GM21381 (cell line): ENCODE measurements at regions not wholly inside any gene's neighbourhood (a gene's known extent, or its start where the extent isn't known, plus 50 kb on each side); places are given as distances from the start of the nearest gene placed in this dataset.
A peak's percentile ranks its signal among the peaks of the same experiment; 100 is the strongest.

Source experiments
- ATAC-seq: cut with Tn5 transposase; IDR thresholded peaks from one replicate; pipeline ENCODE4 v1.9.1; 2021; ENCODE audit warnings: mild to moderate bottlenecking, moderate library complexity; ENCODE audit not compliant: unreplicated experiment

DNA sequence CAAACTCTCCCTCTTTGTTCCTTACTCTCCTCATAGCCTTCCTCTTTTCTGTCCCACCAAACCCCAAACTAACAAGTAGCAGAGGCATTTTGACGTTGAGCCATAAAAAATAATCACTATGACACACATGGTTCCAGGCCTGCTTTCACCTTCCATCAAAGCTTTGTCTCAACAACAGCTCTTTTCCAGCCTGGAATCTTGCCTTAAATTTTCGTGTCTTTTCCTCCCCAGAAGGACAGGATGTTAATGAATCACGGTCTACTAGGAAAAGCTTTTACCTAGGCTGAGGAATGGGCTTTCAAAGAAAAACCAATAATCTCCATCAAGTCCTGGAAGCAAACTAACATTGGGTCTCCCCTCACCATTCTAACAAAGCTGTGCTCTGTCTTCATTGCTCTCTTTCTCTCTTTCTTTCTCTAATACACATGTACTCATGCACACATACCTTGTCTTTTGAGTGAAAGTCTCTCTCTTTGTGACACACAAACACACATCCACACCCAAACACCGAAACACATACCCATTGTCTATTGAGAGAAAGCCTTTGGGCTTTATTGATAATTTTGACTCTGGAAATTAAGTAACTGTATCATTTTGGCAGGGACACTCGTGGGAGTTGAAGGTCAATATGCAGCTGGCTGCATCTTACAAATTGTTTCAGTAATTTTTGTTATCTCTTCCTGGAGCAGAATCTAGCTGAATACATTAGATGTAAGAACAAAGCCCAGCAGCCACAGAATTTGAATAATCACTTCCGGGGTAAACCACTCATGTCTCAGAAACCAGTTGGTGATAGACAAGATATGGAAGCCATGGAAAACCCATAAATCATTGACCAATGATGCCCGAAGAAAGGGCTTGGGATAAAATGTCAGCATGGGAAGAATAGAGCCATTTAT, 107.4 kb upstream of the SLC4A7 start:
- peak; percentile 63 for ATAC-seq

DNA sequence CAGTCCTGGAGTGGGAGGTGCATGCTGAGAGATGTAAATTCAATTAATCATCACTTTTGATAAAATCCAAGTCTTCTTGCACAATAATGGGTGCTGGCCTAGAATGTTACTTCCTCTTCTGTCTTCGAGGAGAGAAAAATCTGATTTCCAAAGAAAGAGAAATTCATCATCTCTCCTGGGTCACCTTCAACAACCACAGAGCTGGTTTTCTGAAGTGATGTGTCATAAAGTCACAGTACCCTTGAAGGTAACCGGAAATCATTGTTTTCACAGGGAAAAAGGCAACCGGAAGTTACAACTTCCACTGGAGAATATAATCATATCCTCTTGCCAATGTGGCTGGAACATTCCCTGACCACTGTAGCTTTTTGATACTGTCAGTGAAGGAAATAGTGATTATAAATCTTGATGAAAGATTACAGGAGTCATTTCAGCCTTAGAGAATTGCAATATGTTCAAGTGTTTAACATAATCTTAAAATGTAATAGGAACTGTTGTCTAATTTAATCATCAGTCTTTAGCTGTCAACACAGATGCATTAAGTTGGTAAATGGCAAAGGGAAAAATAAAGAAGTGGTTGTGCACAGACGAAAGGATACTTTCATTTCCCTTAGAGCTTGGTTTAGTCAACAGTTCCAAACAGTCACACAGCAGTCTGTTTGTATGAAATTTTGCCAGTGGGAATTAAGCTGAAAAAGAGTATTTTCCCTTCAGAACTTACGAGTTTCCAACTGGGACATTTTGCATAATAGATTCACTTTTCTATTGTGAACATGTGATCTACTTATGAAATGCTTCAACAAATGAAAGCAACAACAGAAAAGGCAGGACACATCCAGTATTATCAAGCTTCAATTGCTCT, 106.5 kb upstream of the SLC4A7 start:
- no peak for ATAC-seq

DNA sequence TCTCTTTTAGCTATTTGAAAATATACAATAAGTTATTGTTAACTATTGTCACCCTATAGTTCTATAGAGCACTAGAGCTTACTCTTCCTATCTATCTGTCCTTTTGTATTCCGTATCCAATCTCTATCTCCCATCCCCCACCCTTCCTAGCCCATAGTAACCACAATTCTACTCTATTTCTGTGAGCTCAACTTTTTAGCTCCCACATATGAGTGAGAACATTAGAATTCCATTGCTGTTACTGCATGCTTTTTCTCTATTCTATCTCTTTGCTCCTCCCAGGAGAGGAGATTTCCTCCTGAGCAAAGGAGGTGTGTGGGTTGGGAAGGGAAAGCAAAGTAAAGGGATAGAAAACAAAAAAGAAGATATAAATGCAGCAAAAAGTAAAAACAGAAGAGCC, 105.6 kb upstream of the SLC4A7 start:
- ATAC-seq, result no peak

DNA sequence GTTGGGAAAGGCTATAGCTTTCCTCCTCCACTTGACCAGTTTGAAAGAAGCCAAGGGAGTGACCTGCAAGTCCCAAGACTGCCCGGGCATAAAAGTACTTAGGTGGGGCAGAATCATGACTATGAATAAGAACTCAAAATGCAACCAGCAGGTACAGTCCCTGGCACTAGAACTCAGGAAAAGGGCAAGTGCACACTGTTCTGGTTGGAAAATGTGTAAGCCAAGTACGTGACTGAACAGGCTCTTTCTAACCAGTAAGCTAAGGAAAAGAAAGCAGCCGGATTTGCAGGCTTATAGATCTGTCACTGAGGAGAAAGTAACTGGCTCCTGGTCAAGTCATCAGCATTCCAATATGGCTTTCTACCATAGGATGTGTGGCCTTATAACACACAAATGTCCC, 101.2 kb upstream of the SLC4A7 start:
- ATAC-seq, result no peak

DNA sequence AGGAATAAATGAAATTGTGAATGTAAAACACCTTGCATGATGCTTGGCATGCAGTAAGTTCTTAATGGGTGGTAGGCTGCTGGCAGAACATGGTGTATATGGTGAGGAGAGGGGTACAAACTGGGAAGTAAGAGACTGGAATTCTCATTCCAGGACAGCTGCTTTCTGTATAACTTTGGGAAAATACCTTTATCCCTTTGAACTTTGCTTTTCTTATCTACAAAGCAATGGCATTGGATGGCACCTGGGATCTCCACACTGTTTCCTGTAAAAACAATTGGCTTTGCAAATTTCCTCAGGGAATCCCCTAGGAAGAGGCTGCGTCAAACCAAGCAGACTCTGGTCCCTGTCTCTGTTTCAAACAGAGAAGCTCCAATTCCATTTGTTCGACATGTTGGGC, 100.7 kb upstream of the SLC4A7 start:
- no peak for ATAC-seq

DNA sequence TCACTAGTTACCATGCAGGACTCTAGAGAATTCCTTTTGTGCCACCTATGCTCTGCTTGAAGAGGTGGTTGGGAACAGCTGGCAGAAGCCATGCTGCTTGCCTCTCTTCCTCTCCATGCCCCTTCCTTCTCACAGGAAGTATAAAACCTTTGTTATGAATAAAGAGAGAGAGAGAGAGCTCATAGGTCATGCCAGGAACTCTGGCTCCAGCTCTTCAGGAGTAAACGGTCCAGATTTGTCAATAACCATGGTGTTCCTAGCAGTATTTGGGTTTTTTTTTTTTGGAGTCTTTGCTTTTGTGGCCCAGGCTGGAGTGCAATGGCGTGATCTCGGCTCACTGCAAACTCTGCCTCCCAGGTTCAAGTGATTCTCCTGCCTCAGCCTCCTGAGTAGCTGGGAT, 97.7 kb upstream of the SLC4A7 start:
- no peak for ATAC-seq

DNA sequence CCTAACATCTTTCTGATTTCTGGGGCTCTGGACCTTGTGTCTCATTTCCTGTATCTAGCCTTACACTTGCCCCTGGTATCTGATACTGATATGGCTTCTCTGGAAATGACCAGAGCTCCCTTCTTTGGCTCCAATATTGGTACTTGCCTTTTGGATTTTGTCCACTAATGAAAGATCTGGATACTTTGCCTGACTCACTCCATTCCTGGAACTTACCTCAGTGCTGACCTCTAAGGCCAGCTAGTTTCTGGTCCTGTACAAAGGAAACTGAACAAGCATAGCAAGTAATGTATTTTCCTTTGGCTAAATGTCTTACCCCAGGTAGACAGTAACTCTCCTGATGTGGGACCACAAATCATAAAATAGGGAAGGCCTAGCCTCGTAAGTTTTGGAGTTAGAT, 93.8 kb upstream of the SLC4A7 start:
- no peak for ATAC-seq

DNA sequence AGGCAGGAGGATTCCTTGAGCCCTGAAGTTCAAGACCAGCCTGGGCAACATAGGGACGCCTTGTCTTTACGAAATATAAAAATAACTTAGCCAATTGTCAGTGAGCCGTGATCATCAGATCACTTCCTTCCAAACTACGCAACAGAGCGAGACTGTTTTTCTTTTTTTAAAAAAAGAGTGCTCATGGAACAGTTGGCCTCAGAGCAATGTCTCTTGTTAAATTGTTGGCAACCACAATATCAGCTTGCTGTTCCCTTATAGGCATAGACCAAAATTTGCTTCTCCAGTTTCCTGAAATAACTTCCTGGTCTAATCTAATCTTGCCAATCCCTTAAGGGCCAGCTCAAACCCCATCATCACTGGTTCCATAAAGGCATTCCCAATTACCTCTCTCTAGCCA, 93.3 kb upstream of the SLC4A7 start:
- no peak for ATAC-seq

DNA sequence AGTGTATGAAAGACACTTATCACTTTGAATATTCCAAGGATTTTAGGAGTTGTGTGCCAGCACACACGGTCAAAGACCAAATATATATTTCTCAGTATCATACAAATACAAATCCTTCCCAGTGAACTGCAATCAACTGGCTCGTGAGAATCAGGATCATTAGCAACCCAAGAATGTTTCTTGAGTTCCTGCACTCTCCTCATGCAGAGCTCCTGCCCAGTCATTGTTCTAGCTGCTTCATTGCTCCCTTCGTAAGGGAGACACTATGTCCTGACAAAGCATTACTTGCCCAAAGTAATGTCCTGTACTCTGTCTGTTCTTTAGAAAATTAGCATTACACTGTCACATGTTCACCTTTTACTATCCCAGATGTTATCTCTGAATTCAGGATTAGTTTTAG, 92.0 kb upstream of the SLC4A7 start:
- ATAC-seq, result no peak

DNA sequence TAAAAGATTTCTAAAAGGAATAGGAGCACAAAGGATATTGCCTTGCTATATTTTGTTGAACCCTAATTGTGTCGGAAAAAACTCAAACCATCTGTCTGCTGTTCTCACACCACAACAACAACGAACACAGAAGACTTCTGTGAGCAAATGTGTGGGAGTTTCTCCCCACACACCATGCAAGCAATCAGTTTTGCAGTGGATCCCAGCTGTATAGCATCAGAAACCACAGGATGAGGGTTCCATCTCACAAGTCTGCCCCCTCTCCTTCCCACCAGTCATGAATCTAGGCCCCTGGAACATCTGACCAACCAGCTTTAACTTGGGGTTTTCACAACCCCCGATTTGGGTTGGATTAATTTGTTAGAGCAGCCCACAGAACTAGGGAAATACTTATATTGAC, 91.3 kb upstream of the SLC4A7 start:
- ATAC-seq, result no peak

DNA sequence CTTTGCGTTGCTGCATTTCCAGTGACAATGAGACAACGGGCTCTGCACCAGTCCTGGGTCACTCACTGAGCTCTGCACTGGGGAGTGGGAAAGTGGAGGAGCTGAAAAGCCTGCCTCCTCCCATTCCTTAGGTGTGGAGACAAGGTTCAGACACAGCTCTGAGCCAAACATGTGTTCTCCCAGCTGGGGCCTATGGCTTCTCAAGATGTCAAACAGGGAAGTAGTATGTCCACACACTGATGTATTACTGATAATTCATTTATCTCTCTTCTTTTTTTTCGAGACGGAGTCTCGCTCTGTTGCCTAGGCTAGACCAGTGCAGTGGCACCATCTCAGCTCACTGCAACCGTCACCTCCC, 90.2 kb upstream of the SLC4A7 start:
- ATAC-seq, result no peak

DNA sequence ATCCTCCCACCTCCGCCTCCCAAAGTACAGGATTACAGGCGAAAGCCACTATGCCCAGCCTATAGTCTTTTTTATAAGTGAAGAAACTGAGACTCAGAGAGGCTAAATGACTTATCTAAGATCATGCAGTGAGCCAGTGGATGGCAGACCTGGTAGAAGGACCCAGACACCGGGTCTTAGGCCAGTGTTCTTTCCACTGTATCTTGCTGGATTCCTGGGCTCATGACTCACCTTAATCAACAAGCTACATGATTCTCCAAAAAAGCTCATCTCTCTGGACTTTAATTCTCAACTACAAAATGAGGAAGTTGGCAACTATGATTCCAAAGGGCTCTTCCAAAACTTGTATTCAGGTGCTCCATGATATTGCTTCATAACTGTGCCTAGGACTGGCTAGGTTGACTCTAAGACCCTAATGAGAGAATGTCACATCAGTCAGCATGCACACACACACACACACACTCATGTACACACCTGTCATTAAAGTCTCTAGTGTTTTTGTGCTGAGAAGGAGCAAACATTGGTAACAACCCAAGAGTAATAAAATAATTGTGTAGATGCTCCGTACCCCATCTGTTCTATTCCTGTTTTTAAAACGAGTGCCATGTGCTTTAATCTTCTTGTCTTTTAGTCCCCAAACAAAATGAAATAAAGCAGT, 89.7 kb upstream of the SLC4A7 start:
- no peak for ATAC-seq

DNA sequence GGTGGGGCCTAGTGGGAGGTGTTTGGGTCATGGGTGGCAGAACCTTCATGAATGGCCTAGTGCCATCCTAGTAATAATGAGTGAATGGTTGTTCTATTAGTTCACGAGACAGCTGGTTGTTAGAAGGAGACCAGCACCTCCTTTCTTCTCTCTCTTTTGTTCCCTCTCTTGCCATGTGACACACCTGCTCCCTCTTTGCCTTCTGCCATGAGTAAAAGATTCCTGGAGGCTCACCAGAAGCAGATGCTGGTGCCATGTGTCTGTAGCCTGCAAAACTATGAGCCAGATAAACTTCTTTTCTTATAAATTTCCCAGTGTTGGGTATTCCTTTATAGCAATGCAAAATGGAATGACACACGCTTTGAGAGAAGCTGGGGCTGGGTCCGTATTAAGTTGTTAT, 89.0 kb upstream of the SLC4A7 start:
- ATAC-seq, result no peak

DNA sequence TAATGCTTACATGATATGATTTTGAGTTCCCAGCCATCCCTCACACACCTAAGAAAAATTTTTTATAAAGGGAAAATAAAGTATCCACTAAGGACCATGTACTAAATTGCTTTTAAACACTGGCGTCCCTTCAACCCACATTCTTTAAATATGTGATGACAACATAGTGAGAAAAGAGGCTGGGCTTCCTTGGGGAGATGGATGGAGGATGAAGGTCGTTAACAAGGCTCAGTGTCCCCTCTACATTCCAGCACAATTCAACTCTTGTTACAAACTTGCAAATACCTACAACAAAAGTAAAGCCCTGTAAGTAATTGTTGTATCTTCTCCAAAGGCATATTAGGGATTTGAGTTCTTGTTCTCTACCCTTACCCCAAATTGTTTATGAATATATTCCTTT, 87.2 kb upstream of the SLC4A7 start:
- no peak for ATAC-seq

DNA sequence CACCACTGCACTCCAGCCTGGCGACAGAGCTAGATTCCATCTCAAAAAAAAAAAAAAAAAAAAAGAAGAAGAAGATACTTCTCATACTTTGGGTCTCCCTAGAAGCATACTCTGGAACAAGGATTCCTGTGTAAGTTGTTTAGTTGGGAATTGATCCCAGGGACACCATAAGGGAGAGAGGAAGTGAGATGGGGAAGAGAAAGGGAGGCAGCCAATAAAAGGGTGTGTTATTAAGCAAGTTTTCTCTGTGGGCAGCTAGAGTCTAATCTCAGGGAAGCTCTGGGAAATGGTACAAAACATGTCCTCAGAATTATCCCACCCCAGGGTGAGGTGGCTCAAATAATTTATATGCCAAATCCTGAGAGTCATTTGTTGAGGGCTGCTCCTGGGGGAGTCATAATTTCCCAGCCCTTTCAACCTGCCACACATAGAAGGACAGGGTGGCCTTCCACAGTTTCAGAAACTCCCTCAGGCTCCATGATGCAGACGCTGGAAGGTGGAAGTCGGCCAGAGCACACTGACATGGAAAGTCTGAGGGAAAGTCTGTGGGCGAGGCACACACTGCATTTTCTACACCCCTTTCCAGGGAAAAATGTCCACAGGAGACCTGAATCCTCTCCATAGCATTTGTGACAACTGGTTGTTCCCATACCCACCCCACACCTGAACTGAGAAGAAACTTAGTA, 86.4 kb upstream of the SLC4A7 start:
- ATAC-seq, result no peak

DNA sequence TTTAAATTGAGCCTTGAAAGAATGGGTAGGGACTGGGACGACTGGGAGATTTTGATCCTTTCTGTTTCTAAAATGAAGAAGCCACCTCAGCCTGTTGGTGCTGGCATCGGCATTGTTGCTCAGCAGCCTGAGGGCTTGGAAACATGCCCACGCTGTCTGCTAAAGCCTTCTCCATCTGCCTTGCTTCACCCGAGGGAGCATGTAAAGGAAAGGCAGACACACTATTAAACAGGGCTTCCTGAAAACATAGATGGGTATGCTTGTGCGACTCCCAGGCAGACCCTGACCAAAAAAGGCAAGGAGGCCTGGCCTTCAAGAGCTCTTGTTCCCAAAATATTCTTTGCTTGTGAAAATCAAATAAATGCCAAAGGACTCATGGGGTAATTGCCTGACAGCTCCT, 84.2 kb upstream of the SLC4A7 start:
- ATAC-seq, result no peak

DNA sequence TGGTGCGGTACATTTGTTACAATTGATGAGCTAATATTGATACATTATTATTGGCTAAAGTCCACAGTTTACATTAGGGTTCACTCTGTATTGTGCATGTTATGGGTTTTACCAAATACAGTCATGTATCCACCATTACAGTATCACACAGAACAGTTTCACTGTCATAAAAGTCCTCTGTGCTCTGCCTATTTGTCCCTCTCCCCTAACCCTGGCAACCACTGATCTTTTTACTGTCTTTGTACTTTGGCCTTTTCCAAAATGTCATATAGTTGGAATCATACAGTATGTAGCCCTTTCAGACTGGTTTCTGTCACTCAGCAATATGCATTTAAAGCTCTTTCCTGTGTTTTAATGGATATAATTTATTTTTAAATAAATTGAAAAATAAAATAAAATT, 83.1 kb upstream of the SLC4A7 start:
- no peak for ATAC-seq

DNA sequence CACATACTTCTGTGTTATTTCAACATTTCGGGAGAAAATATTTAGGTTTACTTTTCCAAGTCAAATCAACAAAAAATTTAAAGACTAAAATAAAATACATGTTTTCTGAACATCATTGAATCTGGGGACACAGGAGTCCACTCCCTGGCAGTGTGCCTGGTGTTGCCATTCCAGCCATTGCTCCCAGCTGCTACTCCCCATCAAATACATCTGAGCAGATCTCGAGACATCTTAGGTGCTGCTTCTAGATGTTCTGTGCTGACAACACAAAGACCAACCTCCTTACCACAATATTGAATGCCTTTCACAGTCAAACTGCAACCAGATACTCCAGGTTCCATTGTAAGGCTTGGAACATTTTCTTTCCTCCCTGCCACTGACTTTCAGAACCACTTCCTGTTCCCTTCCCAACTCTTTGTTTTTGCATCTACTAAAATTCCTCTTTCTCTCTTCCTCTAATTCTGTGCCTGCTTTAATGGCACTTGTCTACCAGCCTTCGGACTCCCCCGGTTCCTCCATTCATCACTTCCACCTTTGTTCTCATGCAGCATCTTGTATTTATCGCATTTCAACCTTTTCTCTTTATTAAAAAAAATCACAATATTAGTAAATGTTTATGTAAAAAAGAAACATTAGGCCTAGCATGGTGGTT, 81.1 kb upstream of the SLC4A7 start:
- no peak for ATAC-seq

DNA sequence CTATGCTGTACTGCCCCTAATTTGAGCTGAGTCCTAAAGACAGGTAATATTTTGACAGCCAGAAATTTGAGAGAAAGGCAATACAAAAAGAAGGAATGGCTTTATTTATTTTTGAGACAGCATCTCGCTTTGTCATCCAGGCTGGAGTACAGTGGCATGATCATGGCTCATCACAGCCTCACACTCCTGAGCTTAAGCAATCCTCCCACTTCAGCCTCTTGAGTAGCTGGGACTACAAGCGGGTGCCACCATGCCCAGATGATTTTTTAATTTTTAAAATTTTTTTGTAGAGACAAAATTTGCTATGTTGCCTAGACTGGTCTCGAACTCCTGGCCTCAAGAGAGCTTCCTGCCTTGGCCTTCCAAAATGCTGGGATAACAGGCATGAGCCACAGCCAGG, 77.4 kb upstream of the SLC4A7 start:
- no peak for ATAC-seq

DNA sequence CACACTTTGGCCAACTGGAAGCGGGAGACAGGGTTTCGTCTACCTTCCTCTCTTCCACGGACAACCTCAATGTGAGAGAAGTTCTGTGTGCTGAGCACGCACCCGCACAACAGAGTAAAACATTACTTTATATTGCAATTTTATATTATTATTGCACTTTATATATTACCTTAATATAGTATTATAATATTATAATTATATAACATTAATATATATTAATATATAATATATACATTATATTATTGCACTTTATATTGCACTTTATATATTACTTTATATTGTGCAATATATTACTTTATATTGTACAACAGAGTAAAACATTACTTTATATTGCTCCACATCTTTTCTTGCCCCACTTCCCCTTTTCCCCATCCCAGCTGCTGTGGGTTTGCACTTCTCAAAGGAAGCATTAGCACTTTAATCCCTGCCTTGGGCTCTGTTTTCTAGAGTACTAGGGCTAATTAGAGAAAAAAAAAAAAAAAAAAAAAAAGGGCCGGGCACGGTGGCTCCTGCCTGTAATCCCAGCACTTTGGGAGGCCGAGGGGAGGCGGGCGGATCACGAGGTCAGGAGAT, 76.4 kb upstream of the SLC4A7 start:
- ATAC-seq, result no peak
